ENCODE measurements at regions not wholly inside any gene's neighbourhood (a gene's known extent, or its start where the extent isn't known, plus 50 kb on each side); places are given as distances from the start of the nearest gene placed in this dataset.

- TF ChIP-seq MAX (IDR thresholded peaks at IDR 0.05; ENCODE audit: low read depth, low read length), result no peak
- no peak for TF ChIP-seq MYC (IDR thresholded peaks at IDR 0.05; ENCODE audit: low read depth, low read length)
- TF ChIP-seq, protein P1, sequence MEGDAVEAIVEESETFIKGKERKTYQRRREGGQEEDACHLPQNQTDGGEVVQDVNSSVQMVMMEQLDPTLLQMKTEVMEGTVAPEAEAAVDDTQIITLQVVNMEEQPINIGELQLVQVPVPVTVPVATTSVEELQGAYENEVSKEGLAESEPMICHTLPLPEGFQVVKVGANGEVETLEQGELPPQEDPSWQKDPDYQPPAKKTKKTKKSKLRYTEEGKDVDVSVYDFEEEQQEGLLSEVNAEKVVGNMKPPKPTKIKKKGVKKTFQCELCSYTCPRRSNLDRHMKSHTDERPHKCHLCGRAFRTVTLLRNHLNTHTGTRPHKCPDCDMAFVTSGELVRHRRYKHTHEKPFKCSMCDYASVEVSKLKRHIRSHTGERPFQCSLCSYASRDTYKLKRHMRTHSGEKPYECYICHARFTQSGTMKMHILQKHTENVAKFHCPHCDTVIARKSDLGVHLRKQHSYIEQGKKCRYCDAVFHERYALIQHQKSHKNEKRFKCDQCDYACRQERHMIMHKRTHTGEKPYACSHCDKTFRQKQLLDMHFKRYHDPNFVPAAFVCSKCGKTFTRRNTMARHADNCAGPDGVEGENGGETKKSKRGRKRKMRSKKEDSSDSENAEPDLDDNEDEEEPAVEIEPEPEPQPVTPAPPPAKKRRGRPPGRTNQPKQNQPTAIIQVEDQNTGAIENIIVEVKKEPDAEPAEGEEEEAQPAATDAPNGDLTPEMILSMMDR (IDR thresholded peaks at IDR 0.05; ENCODE audit: low read depth, low read length), result no peak
- no peak for TF ChIP-seq POLR2A (IDR thresholded peaks at IDR 0.05; ENCODE audit: extremely low read depth, insufficient read length)
- no peak overlapping the region for H3K4me3 ChIP-seq (ENCODE audit: low read depth, low read length)
- DNase-seq (ENCODE audit: low read depth), result no peak
Observed at GRCh38 chr12:24020397-24021163, 71.1 kb upstream of the SOX5 start.

- no peak for DNase-seq (ENCODE audit: low read depth)
- H3K4me3 ChIP-seq (ENCODE audit: low read depth, low read length), result no peak overlapping the region
- TF ChIP-seq POLR2A (IDR thresholded peaks at IDR 0.05; ENCODE audit: extremely low read depth, insufficient read length) (no peak), MAX (IDR thresholded peaks at IDR 0.05; ENCODE audit: low read depth, low read length) (no peak), MYC (IDR thresholded peaks at IDR 0.05; ENCODE audit: low read depth, low read length) (no peak)
- TF ChIP-seq, protein P1 (IDR thresholded peaks at IDR 0.05; ENCODE audit: low read depth, low read length), result no peak
Observed at GRCh38 chr12:24015833-24016160, 66.3 kb upstream of the SOX5 start.

DNA sequence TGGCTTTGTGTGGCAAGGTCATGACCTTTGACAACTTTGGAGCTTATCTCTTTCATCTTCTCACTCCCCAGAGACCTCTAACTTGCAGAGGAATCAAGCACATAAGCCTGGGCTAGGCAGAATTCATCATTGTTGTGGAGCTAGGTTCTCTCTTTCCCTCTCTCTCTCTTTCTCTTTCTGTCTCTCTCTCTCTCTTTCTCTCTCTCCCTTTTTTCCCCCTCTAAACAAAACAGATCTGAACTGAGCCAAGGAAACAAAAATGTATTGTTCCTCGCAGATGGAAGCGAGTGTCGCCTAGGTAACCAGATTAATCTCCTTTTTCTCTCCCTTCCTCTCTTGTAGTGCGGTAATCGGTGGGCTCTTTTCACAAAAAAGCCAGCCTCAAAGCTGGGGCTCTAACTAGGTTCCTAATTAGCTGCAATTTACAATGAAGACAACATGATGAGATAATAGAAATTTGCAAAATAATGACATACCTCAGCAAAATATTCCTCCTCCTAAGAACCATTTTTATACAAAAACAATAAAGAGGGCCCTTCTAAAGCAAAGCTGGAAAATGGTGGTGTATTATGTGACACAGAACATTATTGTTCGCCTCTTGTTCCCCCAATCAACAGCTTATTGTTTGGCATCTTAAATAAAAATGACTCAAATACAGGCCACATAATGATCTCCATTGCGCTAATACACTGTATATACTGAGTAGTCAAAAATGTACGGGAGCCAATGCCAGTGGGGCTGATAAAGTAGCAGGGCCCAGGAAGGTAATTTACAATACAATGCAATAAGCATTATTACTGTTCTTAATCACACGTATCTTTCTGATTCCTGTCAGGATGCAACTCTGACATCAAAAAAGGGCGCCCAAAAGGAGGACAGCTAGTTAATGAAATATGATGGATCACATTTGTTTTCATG lies 65.7 kb upstream of the SOX5 start:
- H3K4me3 ChIP-seq (ENCODE audit: low read depth, low read length), result no peak overlapping the region
- TF ChIP-seq, protein P1 (IDR thresholded peaks at IDR 0.05; ENCODE audit: low read depth, low read length), result no peak
- TF ChIP-seq POLR2A (IDR thresholded peaks at IDR 0.05; ENCODE audit: extremely low read depth, insufficient read length), result no peak
- no peak for TF ChIP-seq MYC (IDR thresholded peaks at IDR 0.05; ENCODE audit: low read depth, low read length)
- TF ChIP-seq MAX (IDR thresholded peaks at IDR 0.05; ENCODE audit: low read depth, low read length), result no peak
- no peak for DNase-seq (ENCODE audit: low read depth)

- no peak for DNase-seq (ENCODE audit: low read depth)
- TF ChIP-seq MYC (IDR thresholded peaks at IDR 0.05; ENCODE audit: low read depth, low read length), result no peak
- TF ChIP-seq, protein P1 (IDR thresholded peaks at IDR 0.05; ENCODE audit: low read depth, low read length), result no peak
- TF ChIP-seq POLR2A (IDR thresholded peaks at IDR 0.05; ENCODE audit: extremely low read depth, insufficient read length), result no peak
- TF ChIP-seq MAX (IDR thresholded peaks at IDR 0.05; ENCODE audit: low read depth, low read length), result no peak
- H3K4me3 ChIP-seq (ENCODE audit: low read depth, low read length), result no peak overlapping the region
Observed at GRCh38 chr12:24014240-24014639, 64.8 kb upstream of the SOX5 start.

- DNase-seq (ENCODE audit: low read depth), result no peak
- H3K4me3 ChIP-seq (ENCODE audit: low read depth, low read length), result no peak overlapping the region
- TF ChIP-seq POLR2A (IDR thresholded peaks at IDR 0.05; ENCODE audit: extremely low read depth, insufficient read length), result no peak
Observed at GRCh38 chr12:24012528-24012927, 63.1 kb upstream of the SOX5 start.

DNA sequence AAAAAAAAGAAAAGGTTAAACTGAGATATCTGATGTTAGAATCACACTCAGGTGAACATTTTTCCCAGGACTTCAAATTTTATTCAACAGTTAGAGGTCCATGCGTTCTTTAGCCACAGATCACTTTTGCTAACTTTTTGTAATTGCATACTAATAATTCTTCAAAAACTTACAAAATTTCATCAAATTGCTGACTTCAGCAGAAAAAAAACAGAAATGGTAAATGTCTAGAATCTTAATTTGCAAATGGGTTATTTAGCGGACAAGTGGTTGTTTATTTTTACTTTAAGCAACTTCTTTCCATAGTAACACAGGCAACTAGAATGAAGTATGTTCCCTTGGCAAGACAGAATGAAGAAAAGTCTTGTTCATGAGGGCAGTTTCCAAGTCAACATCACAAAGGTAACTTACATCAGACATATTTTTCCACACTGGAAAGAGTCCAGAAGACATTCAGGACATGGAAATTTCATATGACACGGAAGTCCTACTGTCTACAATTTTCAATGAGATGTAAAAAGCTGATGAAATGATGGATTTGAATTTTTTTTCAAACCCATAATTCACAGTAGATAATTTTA lies 62.5 kb upstream of the SOX5 start:
- TF ChIP-seq POLR2A (IDR thresholded peaks at IDR 0.05; ENCODE audit: extremely low read depth, insufficient read length), result no peak
- no peak for TF ChIP-seq MAX (IDR thresholded peaks at IDR 0.05; ENCODE audit: low read depth, low read length)
- TF ChIP-seq, protein P1 (IDR thresholded peaks at IDR 0.05; ENCODE audit: low read depth, low read length), result no peak
- no peak for TF ChIP-seq MYC (IDR thresholded peaks at IDR 0.05; ENCODE audit: low read depth, low read length)
- DNase-seq (ENCODE audit: low read depth), result no peak
- no peak overlapping the region for H3K4me3 ChIP-seq (ENCODE audit: low read depth, low read length)

Measured in NB4 (cell line).